Kidney capillary endothelial cell (primary cell): ENCODE measurements at regions not wholly inside any gene's neighbourhood (a gene's known extent, or its start where the extent isn't known, plus 50 kb on each side); places are given as distances from the start of the nearest gene placed in this dataset.
"Not testable (repeated sequence)": the region's sequence is repeated elsewhere in the genome, so short reads cannot be mapped to it uniquely, and the experiment has no call there.

ENCODE experiments used
- DNase-seq: peaks from one replicate; pipeline ENCODE4 v3.0.0-alpha.2; 2018; ENCODE audit warnings: low spot score

- no peak for DNase-seq
Observed at GRCh38 chr3:18987862-18988447, 160.4 kb upstream of the KCNH8 start.

GRCh38 chr3:18987070-18987469 lies 161.2 kb upstream of the KCNH8 start:
- no peak for DNase-seq

- no peak for DNase-seq
Observed at GRCh38 chr3:18982920-18983319, 165.4 kb upstream of the KCNH8 start.

GRCh38 chr3:18976102-18976501 lies 172.2 kb upstream of the KCNH8 start:
- DNase-seq, result not testable (repeated sequence)

GRCh38 chr3:18968120-18968519 lies 180.2 kb upstream of the KCNH8 start:
- DNase-seq, result no peak

- DNase-seq, result no peak
Observed at GRCh38 chr3:18965781-18966180, 182.5 kb upstream of the KCNH8 start.

GRCh38 chr3:18964640-18965039 lies 183.7 kb upstream of the KCNH8 start:
- DNase-seq, result no peak

- DNase-seq, result no peak
Observed at GRCh38 chr3:18951333-18951732, 197.0 kb upstream of the KCNH8 start.

GRCh38 chr3:18946524-18946923 lies 201.8 kb upstream of the KCNH8 start:
- DNase-seq, result no peak

GRCh38 chr3:18937574-18937973 lies 210.7 kb upstream of the KCNH8 start:
- no peak for DNase-seq

- no peak for DNase-seq
Observed at GRCh38 chr3:18919158-18919557, 229.2 kb upstream of the KCNH8 start.

GRCh38 chr3:18917923-18918322 lies 230.4 kb upstream of the KCNH8 start:
- no peak for DNase-seq

- no peak for DNase-seq
Observed at GRCh38 chr3:18902081-18902793, 246.1 kb upstream of the KCNH8 start.

- DNase-seq, result no peak
Observed at GRCh38 chr3:18901571-18901970, 246.7 kb upstream of the KCNH8 start.

GRCh38 chr3:18900994-18901393 lies 247.3 kb upstream of the KCNH8 start:
- no peak for DNase-seq

- no peak for DNase-seq
Observed at GRCh38 chr3:18898911-18899310, 249.4 kb upstream of the KCNH8 start.

- no peak for DNase-seq
Observed at GRCh38 chr3:18892756-18893155, 255.6 kb upstream of the KCNH8 start.

GRCh38 chr3:18892047-18892446 lies 256.3 kb upstream of the KCNH8 start:
- no peak for DNase-seq

GRCh38 chr3:18891641-18892040 lies 256.7 kb upstream of the KCNH8 start:
- no peak for DNase-seq

GRCh38 chr3:18890449-18890848 lies 257.9 kb upstream of the KCNH8 start:
- DNase-seq, result no peak

- no peak for DNase-seq
Observed at GRCh38 chr3:18888819-18889218, 259.5 kb upstream of the KCNH8 start.

- no peak for DNase-seq
Observed at GRCh38 chr3:18888370-18888769, 259.9 kb upstream of the KCNH8 start.

- DNase-seq, result no peak
Observed at GRCh38 chr3:18886331-18886730, 262.0 kb upstream of the KCNH8 start.

GRCh38 chr3:18885612-18886011 lies 262.7 kb upstream of the KCNH8 start:
- DNase-seq, result no peak
